ENCODE measurements at regions not wholly inside any gene's neighbourhood (a gene's known extent, or its start where the extent isn't known, plus 50 kb on each side); places are given as distances from the start of the nearest gene placed in this dataset.

DNA sequence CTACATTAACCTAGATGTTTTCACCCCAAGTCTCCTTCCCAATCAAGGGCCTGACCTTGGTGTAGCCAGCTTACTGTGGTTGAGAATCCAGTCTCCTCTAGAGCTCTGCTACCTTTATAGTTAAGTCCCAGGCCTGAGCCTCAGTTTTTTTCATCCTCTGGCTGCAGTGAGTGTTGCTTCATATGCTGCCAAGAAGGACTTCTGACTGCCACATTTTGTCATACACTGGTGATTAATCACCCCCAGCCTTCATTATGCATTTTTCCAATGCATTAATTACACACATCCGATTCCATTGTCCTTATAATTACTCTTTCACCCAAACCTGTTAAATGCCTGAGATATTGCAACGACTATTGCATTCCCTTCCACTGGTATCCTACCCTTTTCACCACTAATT, 66.3 kb upstream of the FGGY start:
- no peak for DNase-seq (ENCODE audit: low read depth in 2 of 2, low spot score in 1 of 2)

DNA sequence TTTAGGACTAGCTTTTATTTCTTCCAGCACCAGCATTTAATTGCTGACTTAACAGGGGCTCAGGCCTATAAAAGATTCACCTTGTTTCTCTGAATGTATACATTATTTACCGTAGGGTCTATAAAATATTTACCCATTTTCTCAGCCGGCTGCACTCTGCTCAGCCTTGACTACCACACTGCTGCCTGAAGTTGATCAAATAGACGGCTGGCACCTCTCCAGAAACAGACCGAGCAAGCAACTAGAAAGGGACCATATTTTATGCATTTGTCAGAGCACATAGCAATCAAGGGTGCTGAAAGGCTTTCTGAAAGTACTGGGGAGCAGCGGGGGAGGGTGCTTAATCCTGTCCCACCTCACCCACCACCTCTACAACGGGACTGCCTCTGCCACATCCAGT, 64.7 kb upstream of the FGGY start:
- DNase-seq (ENCODE audit: low read depth in 2 of 2, low spot score in 1 of 2) = no peak

DNA sequence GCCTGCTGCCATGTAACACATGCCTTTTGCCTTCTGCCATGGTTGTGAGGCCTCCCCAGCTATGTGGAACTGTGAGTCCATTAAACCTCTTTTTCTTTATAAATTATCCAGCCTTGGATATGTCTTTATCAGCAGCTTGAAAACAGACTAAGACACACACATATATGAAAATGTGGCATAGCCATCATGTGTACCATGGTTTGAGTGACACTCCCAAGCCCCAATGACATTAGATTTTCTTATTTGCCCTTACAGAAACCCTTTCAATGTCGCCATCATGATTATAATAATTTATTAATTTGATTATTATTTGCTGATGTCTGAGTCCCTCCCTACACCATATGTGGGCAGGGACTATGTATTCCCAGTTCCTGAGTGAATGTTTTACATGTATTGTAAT, 63.5 kb upstream of the FGGY start:
- DNase-seq (ENCODE audit: low read depth in 2 of 2, low spot score in 1 of 2) = no peak

DNA sequence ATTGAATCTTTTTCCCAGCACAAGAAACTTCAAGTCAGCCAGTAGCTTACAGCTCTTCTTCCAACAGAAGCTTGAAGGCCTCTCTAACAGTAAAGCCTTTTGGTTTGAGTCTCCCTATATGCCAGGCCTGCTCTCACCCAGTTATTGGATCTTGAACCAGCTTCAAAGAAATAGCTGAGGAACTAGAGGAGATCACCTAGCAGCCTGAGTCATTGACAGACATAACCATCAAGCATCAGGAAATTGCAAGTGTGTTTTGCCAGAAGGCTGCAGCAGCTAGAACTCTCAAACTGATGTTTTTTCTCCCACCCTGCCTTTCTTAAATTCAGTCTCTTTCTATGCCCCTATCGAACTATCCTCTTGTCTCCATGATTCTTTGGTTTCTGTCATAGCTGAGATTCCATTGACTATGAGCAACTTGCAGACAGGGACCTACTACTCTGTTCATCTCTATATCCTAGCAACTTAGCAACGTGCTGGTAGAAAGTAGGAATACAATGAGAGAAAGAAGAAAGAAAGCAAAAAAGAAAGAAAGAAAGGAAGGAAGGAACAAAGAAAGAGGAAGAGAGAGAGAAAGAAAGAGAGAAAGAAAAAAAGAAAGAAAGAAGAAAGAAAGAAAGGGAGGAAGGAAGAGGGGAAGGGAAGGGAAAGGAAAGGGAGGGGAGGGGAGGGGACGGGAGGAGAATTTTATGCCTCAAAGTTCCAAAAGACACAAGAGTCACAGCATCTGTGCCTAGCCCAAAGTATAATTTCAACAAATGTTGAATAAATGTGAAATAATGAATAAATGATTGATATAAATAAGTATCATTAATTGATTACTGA, 60.0 kb upstream of the FGGY start:
- DNase-seq (ENCODE audit: low read depth in 2 of 2, low spot score in 1 of 2) = no peak

DNA sequence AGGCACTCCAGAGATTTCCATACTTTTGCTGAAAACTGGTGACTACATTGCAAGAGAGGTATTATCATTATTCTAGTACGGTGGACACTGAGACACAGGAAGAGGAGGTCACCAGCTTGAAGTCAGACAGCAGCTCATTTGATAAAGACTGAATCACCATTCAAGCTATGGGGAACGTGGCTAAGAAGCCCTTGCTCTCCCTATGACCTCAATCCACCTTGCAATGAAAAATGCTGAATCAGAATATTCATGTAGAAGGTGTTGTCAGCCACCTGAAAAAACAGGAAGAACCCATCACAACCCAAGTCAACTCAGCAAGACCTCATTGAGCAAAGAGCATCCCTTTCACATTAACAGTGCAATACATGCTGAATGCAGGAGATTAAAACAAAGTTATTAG, 59.0 kb upstream of the FGGY start:
- DNase-seq (ENCODE audit: low read depth in 2 of 2, low spot score in 1 of 2) = no peak

DNA sequence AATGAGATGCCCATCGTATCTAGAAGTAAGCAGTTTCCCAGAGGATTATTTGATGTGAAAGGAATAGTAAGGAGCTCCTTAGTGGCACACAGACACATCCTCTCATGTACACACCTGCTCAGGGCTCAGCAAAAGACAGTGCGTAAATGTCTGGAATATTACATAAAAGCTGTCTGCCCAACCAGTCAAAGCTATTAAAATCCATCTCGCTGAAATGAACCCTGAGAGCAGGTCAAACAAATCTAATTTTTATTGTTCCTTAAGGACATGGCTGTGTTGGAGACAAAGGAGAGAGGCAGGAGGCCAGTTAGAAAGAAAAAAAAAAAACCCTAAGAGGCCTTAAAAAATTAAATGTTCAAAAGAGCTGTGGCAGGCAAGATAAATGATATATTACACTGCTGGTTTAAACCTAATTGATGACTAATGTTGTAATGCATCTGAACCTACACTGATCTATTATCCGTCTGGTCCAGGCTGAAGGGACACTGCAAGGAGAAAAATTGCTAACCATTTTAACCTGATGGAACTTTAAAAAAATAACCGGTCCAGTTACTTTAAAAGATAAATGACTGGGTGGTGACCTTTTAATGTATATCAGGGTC, 58.5 kb upstream of the FGGY start:
- no peak for DNase-seq (ENCODE audit: low read depth in 2 of 2, low spot score in 1 of 2)

DNA sequence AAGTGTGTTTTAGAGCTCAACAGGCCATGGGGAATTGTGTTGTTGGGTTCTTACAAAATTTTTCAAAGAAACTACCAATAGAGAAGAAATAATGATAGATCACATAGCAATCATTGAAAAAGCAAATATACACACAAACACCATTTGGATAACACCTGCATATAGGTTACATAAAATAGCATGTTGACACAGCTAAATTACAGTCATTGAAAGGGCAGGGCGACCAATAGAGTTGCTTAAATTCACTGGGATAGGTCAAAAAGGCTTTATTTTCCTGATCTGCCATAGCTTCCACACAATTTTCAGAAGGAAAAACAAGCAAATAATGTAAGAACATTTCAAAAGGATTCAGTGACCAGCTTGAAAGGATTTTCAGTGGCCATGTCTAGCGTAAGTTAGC, 57.9 kb upstream of the FGGY start:
- DNase-seq (ENCODE audit: low read depth in 2 of 2, low spot score in 1 of 2) = no peak

DNA sequence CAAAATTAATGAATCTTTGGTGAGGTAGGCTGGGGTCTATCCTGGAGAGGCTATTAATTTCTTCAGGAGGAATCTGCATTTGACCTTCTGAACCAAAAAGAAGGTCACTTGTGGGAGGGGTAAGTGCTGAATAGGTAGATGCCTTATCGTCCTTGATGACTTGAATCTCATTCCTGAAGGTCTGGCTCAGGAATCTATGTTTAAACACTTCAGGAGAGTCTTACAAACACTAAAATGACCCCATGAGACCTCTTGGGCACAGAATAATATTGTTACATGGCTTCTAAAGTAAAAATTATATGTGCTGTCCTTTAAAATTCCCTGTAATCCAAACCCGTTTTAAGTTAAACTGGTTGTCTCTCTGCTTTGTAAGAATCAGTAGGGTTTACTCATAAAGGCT, 55.0 kb upstream of the FGGY start:
- no peak for DNase-seq (ENCODE audit: low read depth in 2 of 2, low spot score in 1 of 2)

DNA sequence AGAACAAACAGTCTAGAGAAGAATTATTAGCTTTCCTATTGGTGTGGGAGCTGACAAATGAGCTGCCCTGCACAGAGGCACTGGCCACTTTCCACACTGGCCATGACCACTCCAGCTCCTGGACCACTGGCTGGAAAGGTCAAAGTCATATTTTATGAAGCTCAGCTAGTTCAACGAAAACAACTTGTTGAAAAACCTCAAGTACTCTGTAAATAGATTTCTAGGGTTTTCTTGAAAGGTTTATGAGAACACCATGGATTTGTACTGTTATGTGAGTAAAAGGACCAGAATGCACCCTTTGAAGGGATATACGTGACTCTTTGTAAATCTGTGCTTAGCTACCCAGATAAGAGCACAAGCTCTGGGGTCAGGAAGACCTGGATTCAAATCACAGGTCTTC, 54.5 kb upstream of the FGGY start:
- no peak for DNase-seq (ENCODE audit: low read depth in 2 of 2, low spot score in 1 of 2)

DNA sequence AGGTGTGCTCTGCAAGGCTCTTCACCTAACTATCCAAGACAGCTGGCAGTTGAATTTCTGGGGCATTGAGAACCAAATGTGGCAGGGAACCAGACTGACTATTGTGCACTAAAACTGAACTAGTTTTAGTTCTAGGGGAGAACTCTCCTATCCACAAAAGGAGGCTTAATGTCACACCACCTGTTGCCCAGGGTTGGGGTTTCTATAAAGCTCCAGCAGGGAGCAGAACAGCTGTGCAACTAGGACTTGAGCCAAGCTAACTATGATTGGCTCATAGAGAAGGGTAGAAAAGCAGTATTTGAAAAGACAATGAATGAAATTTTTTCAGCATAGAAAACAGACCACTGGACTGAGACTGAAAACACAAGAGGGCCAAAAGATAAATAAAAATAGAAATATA, 53.3 kb upstream of the FGGY start:
- no peak for DNase-seq (ENCODE audit: low read depth in 2 of 2, low spot score in 1 of 2)

DNA sequence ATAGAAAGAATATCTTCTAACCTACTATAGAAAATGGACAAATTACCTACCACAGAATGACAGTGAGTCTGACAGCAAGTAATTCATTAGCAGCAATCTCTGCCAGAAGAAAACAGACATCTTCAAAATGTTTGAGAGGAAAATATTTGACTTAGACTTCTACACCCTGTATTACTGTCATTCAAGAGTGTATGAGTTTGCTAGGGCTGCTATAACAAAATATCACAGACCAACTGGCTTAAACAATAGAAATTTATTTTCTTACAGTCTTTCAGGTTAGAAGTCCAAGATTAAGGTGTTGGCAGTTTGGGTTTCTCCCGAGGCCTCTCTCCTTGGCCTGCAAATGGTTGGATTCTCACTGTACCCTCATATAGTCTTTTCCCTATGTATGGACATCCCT, 52.9 kb upstream of the FGGY start:
- DNase-seq (ENCODE audit: low read depth in 2 of 2, low spot score in 1 of 2) = no peak

DNA sequence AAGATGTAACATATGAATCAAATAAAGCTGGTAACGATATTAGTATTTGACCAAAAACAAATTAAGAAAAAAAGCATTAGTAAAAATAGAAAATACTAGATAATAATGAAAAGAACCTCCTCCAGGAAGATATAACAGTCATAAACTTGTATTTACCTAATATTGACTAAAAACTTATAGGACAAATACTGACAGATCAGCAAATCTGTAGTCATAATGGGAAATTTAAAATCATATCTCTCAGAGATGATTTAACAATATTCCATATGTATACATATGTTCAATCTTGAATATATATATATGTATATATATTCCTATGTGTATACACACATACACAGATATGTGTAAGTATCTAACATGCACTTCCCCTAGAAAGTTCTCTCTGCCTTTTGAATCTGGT, 52.0 kb upstream of the FGGY start:
- no peak for DNase-seq (ENCODE audit: low read depth in 2 of 2, low spot score in 1 of 2)
